GM12873 (cell line): ENCODE measurements at regions not wholly inside any gene's neighbourhood (a gene's known extent, or its start where the extent isn't known, plus 50 kb on each side); places are given as distances from the start of the nearest gene placed in this dataset.

ENCODE experiments used
- TF ChIP-seq, protein P1 (sequence below): IDR thresholded peaks from 2 replicates; pipeline ENCODE4 v1.5.1; 2012; ENCODE audit warnings: low read depth, mild to moderate bottlenecking, moderate library complexity, low read length, control low read depth; ENCODE audit not compliant: insufficient read depth; ENCODE audit errors: missing control alignments

DNA sequence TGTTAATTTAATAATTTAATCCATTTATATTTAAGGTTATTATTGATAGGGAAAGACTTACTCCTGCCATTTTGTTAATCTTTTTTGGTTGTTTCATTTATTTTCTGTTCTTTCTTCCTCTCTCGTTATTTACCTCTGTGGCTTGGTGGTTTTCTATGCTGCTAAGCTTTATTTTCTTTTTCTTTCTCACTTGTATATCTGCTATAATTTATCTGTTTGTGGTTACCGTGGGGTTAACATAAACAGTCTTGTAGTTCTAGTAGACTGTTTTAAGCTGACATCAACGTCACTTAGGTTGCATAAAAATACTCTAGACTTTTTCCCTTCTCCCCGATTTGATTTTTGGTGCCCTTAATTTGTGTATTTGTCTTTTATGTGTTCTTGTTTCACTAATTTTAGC lies 381.3 kb upstream of the SPTLC3 start:
- TF ChIP-seq, protein P1, sequence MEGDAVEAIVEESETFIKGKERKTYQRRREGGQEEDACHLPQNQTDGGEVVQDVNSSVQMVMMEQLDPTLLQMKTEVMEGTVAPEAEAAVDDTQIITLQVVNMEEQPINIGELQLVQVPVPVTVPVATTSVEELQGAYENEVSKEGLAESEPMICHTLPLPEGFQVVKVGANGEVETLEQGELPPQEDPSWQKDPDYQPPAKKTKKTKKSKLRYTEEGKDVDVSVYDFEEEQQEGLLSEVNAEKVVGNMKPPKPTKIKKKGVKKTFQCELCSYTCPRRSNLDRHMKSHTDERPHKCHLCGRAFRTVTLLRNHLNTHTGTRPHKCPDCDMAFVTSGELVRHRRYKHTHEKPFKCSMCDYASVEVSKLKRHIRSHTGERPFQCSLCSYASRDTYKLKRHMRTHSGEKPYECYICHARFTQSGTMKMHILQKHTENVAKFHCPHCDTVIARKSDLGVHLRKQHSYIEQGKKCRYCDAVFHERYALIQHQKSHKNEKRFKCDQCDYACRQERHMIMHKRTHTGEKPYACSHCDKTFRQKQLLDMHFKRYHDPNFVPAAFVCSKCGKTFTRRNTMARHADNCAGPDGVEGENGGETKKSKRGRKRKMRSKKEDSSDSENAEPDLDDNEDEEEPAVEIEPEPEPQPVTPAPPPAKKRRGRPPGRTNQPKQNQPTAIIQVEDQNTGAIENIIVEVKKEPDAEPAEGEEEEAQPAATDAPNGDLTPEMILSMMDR: no peak

DNA sequence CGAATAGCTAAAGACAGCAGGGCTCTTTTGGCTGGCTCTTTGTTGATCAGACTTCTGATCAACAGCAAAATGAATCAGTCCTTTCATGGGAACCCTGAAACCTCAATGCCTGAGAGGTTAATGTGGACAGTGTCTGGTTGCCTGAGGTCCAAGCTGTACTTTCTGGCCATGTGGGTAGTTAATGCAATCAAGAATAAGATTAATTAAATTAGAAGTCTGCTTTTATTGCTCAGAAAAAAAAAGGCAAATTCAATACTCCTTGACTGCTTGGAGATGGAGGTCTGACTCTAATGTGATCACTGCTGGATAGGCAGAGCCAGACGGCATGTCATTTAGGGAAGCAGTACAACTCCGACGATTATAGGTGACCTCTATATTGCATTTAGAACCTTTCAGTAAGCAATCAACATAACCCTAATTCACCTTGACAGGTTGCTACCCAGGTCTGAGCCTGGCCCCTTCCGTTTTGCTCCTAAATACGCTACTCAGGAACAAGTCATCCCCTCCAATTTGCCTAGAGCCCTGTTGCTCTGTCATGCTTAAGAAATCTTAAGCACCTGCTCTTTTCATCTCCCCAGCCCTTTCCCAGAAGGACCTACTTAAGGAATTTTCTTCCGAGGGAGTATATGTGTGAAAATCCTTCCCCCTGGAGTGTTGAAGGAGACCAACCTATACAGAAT lies 370.0 kb upstream of the SPTLC3 start:
- TF ChIP-seq, protein P1: no peak

DNA sequence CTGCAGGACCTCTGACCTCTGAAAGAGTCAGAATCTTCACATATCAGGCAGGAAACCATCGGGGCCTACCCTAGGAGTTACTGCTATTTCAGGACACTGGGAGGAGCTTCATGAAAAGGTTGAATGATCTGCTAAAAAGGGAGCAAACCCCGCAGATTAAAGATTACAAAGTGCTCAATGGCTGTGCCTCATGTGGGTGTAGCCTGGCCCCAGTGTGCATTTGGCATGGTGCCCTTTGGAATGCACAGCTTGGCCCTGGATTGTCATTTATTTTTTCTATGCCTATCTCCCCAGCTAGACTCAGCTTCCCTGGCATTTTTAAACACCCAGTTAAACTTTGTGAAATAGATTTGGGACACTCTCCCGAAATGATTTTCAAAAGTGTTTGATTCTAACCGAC lies 368.5 kb upstream of the SPTLC3 start:
- TF ChIP-seq, protein P1: no peak

DNA sequence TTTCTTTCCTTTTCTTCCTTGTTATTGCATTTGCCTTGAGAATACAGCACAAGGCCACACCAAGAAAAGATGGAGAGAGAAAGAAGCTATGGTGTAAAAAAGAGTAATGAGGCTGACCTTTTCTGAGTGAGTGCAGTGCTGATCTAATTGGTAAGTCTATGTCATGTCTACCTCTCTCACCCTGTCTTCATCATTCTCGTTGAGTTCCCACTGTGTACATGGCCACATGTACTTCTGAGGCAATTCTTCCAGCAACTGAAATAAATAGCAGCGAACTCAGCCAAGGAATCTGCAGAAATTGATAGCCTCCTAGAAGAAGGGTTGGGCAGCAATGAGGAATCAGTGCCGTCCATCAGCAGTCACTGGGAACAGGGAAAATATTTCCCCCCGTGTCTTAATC lies 367.2 kb upstream of the SPTLC3 start:
- TF ChIP-seq, protein P1: no peak

DNA sequence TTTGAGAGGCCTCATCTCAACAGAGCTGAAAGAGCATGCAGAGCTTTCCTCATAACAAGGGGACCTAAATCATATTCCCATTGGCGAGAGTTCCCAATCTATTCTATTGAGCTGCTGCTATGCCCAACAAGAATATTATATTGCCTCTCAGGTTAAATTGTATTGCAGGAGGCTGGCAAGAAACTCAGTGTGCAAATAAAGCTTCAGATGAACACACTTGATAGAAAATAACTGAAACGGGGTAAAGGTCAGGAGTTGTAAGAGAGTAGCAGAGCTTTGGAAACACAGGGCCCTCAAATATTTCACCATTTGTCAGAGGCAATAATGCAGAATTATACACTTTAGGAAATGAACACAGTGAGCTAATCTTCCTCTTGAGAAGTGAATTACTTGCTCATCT lies 364.3 kb upstream of the SPTLC3 start:
- TF ChIP-seq, protein P1: no peak

DNA sequence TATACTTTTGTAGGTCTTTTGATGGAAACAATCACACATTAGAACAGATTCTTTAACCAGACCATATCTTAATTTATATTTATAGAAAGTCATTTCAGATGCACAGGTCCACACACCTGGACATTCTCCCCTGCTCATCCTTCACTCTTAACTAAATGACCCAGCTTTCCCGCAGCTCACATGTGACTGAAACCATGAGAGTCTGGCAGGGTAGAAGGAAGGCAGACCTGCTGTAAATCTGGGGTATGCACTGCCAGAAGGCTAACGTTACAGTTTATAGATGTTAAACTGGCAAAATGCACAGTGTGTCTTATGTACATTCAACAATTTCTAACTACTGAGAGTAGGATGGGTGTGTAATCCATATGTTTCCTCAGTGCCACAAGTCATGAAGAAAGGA lies 359.5 kb upstream of the SPTLC3 start:
- TF ChIP-seq, protein P1: no peak

DNA sequence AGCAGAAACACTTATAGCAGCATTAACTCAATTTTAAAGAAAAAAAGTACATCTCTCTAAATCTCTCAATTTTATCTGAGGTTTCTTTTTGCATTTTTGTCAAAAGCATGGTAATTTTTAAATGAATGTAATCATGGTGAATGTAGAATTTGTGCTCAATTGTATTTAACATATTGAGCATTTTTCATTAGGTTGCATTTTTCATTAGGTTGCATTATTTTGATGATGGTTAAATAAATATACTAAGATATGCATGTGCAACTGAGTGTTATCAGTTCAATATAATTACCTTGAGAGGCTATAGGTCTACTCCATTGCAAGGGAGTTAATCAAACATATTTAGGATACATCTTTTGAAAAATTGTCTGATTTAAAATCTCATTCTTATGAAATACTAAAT lies 355.1 kb upstream of the SPTLC3 start:
- TF ChIP-seq, protein P1: no peak
